NB4 (cell line): ENCODE measurements at regions not wholly inside any gene's neighbourhood (a gene's known extent, or its start where the extent isn't known, plus 50 kb on each side); places are given as distances from the start of the nearest gene placed in this dataset.

Experiments
- CTCF ChIP-seq: IDR thresholded peaks from one replicate; pipeline ENCODE4 v1.5.1; 2012; ENCODE audit warnings: low read depth, low read length
- MYC ChIP-seq: IDR thresholded peaks from 2 replicates; pipeline ENCODE4 v1.6.1; 2011; ENCODE audit warnings: low read depth, low read length
- POLR2A ChIP-seq: IDR thresholded peaks from 2 replicates; pipeline ENCODE4 v1.6.1; 2011; ENCODE audit warnings: mild to moderate bottlenecking; ENCODE audit not compliant: insufficient read length; ENCODE audit errors: extremely low read depth

DNA sequence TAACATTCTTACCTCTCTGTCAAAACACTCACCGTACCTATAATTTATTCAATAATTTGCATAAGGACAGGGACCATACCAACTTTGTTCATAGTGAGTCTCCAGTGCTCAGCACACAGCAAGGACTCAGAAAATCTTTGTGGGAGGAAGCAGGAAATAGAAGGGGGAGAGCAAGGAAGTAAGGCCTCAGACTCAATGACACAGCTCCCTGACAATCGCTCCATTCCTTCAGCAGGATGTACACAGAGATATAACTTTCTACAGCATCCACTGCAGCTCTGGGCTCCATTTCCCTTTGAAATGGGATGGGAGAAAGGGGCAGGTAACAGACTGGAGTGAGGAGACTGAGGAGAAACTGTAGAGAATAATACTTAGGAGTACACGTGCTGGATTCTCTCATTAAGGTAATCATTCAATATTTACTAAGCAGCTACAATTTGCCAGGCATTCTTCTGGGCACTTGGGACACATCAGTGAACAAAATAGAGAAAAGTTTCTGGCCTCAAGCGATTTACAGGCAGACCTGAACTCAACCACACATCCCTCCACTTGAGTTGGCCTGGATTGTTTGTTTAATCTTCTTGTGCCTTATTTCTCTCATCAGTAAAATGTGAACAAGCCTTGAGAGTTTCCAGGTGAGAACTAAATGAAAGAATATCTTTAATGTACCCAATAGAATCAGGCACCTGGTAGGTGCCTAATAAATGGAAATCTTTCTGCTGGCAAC lies 330.3 kb upstream of the THBS1 start:
- TF ChIP-seq POLR2A (no peak), CTCF (no peak), MYC (no peak)
